CD14-positive monocyte (primary cell): ENCODE measurements at regions not wholly inside any gene's neighbourhood (a gene's known extent, or its start where the extent isn't known, plus 50 kb on each side); places are given as distances from the start of the nearest gene placed in this dataset.

Source experiments
- DNase-seq, 3 donors: peaks; one replicate each; pipeline ENCODE4 v3.0.0-alpha.2; 2011 to 2022
- H2AFZ ChIP-seq: 2 replicates; pipeline ENCODE4 v1.6.0; 2012; ENCODE audit warnings: mild to moderate bottlenecking, low read depth, low read length, inconsistent platforms; ENCODE audit not compliant: insufficient read depth, poor library complexity, severe bottlenecking
- H3K27ac ChIP-seq, 2 donors: 1 replicate in 1 of 2; 2 replicates in 1 of 2; pipeline ENCODE4 v1.5.1; 2012 to 2013; ENCODE audit warnings: low read length in 2 of 2, control low read depth in 1 of 2, inconsistent platforms in 1 of 2, low read depth in 1 of 2, mild to moderate bottlenecking in 1 of 2
- H3K27me3 ChIP-seq, 2 donors: one replicate each; pipeline versions ENCODE4 v1.6.0 to v1.6.1; 2011 to 2013; ENCODE audit warnings: low read length in 2 of 2; ENCODE audit not compliant: control insufficient read depth in 2 of 2, insufficient read depth in 2 of 2
- H3K36me3 ChIP-seq, 2 donors: replicated peaks in 1 of 2; 1 replicate in 1 of 2; 2 replicates in 1 of 2; pipeline versions ENCODE4 v1.5.1 to v1.6.1; 2012 to 2013; ENCODE audit warnings: low read length in 2 of 2, control low read depth in 1 of 2, inconsistent platforms in 1 of 2, mild to moderate bottlenecking in 1 of 2; ENCODE audit not compliant: insufficient read depth in 2 of 2, control insufficient read depth in 1 of 2
- H3K4me1 ChIP-seq, 2 donors: 1 replicate in 1 of 2; 2 replicates in 1 of 2; pipeline versions ENCODE4 v1.5.1 to v1.6.1; 2012 to 2013; ENCODE audit warnings: low read length in 2 of 2, control low read depth in 1 of 2, inconsistent platforms in 1 of 2, mild to moderate bottlenecking in 1 of 2, moderate library complexity in 1 of 2; ENCODE audit not compliant: insufficient read depth in 2 of 2, control insufficient read depth in 1 of 2
- H3K4me2 ChIP-seq: replicated peaks from 2 replicates; pipeline ENCODE3; 2012; ENCODE audit warnings: low read length, moderate library complexity, mild to moderate bottlenecking; ENCODE audit not compliant: poor library complexity, severe bottlenecking; ENCODE audit errors: extremely low read depth
- H3K4me3 ChIP-seq, 3 experiments: fragments of 200-600 bp in 1 of 3; sonication (generic) in 1 of 3; replicated peaks in 1 of 3; 1 replicate in 2 of 3; 2 replicates in 1 of 3; pipeline ENCODE4 v1.5.1; 2011 to 2013; ENCODE audit warnings: low read length in 3 of 3, mild to moderate bottlenecking in 3 of 3, control low read depth in 2 of 3, low read depth in 2 of 3, inconsistent platforms in 1 of 3, moderate library complexity in 1 of 3
- H3K79me2 ChIP-seq: 2 replicates; pipeline ENCODE4 v1.6.0; 2012; ENCODE audit warnings: mild to moderate bottlenecking, control low read depth, inconsistent platforms, low read length, moderate library complexity; ENCODE audit not compliant: insufficient read depth
- H3K9ac ChIP-seq: 2 replicates; pipeline ENCODE4 v1.6.0; 2017; ENCODE audit warnings: low read length, mild to moderate bottlenecking; ENCODE audit not compliant: insufficient read depth, poor library complexity, severe bottlenecking
- H3K9me3 ChIP-seq, 2 donors: replicated peaks in 1 of 2; 1 replicate in 1 of 2; 2 replicates in 1 of 2; pipeline versions ENCODE4 v1.5.1 to v1.6.1; 2012 to 2013; ENCODE audit warnings: low read length in 2 of 2, control low read depth in 1 of 2; ENCODE audit not compliant: control insufficient read depth in 1 of 2, insufficient read depth in 1 of 2
- H4K20me1 ChIP-seq: 2 replicates; pipeline ENCODE4 v1.6.0; 2012; ENCODE audit warnings: mild to moderate bottlenecking, low read length, control low read depth, moderate library complexity; ENCODE audit not compliant: insufficient read depth
- H3K27ac Mint-ChIP-seq, 7 donors: one replicate each; pipeline ENCODE4 v1.8.0; 2020; ENCODE audit warnings: mild to moderate bottlenecking in 7 of 7, mixed read lengths in 7 of 7, moderate library complexity in 6 of 7, inconsistent platforms in 2 of 7
- H3K27me3 Mint-ChIP-seq, 3 donors: one replicate each; pipeline ENCODE4 v1.8.0; 2021 to 2022; ENCODE audit warnings: low read depth in 3 of 3, mild to moderate bottlenecking in 3 of 3, mixed read lengths in 3 of 3, moderate library complexity in 3 of 3, inconsistent platforms in 1 of 3
- H3K36me3 Mint-ChIP-seq, 2 donors: one replicate each; pipeline ENCODE4 v1.8.0; 2020; ENCODE audit warnings: mixed read lengths in 2 of 2, inconsistent platforms in 1 of 2, mild to moderate bottlenecking in 1 of 2
- H3K4me1 Mint-ChIP-seq: one replicate; pipeline ENCODE4 v1.8.0; 2020; ENCODE audit warnings: mild to moderate bottlenecking, mixed read lengths
- H3K4me3 Mint-ChIP-seq, 2 donors: one replicate each; pipeline ENCODE4 v1.8.0; 2020; ENCODE audit warnings: mild to moderate bottlenecking in 2 of 2, mixed read lengths in 2 of 2, moderate library complexity in 1 of 2
- H3K9me3 Mint-ChIP-seq, 7 donors: one replicate each; pipeline ENCODE4 v1.8.0; 2020 to 2022; ENCODE audit warnings: mixed read lengths in 7 of 7, mild to moderate bottlenecking in 6 of 7, moderate library complexity in 6 of 7, inconsistent platforms in 2 of 7
- WGBS: methylation state at CpG from one replicate; pipeline ENCODE4 v1.1.5; 2013; ENCODE audit warnings: missing lambda C conversion rate; ENCODE audit not compliant: insufficient coverage; 5-methylcytosine and 5-hydroxymethylcytosine counted together
- intact Hi-C, 2 donors: fragments of 100-400 bp; cut with micrococcal nuclease; formaldehyde crosslinking; loops; one replicate each; pipeline versions ENCODE4 v1.15.0 to v1.15.1; 2023
- TF ChIP-seq, protein P1 (sequence below): fragments of 200-600 bp; IDR thresholded peaks from one replicate; pipeline ENCODE4 v1.8.0; 2022; ENCODE audit warnings: antibody characterized with exemption, mild to moderate bottlenecking

DNA sequence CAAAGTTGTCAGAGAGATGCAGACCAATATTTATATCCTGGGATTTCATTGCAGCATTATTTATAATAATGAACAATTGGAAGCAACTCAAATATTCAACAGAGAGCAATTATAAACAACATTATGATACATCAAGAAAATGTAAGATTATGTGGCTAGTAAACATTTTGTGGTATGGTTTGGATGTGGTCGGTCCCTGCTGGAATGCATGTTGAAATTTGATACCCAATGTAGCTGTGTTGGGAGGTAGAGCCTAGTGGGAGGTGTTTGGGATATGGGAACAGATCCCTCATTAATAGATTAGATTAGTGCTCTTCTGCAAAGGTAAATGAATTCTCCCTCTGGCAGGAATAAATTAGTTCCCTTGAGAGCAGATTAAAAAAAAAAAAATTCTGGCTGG lies 350.9 kb downstream of the ANKRD30A start:
- peaks cover 2 to 34% (median 25%) of the 10 kb centered on the region in 7 donors for H3K9me3 Mint-ChIP-seq
- TF ChIP-seq, protein P1, sequence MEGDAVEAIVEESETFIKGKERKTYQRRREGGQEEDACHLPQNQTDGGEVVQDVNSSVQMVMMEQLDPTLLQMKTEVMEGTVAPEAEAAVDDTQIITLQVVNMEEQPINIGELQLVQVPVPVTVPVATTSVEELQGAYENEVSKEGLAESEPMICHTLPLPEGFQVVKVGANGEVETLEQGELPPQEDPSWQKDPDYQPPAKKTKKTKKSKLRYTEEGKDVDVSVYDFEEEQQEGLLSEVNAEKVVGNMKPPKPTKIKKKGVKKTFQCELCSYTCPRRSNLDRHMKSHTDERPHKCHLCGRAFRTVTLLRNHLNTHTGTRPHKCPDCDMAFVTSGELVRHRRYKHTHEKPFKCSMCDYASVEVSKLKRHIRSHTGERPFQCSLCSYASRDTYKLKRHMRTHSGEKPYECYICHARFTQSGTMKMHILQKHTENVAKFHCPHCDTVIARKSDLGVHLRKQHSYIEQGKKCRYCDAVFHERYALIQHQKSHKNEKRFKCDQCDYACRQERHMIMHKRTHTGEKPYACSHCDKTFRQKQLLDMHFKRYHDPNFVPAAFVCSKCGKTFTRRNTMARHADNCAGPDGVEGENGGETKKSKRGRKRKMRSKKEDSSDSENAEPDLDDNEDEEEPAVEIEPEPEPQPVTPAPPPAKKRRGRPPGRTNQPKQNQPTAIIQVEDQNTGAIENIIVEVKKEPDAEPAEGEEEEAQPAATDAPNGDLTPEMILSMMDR, result no peak
- Histone ChIP-seq H3K36me3 (no peaks in the 10 kb centered on the region), H3K79me2 (no peaks in the 10 kb centered on the region), H3K27ac (no peak overlapping the region), H3K4me1 (no peaks in the 10 kb centered on the region), H3K4me2 (no peak overlapping the region), H3K4me3 (no peak overlapping the region), H3K9ac (no peak overlapping the region), H3K9me3 (peaks cover 25 to 59% of the 10 kb centered on the region in 2 donors), H2AFZ (no peak overlapping the region), H3K27me3 (no peaks in the 10 kb centered on the region), H4K20me1 (no peaks in the 10 kb centered on the region)
- H3K27me3 Mint-ChIP-seq, result peaks cover 0 to 1% (median 0%) of the 10 kb centered on the region in 3 donors
- H3K36me3 Mint-ChIP-seq, result no peaks in the 10 kb centered on the region
- no peak overlapping the region for H3K4me3 Mint-ChIP-seq
- no peak for DNase-seq
- no peak overlapping the region for H3K27ac Mint-ChIP-seq
- no peaks in the 10 kb centered on the region for H3K4me1 Mint-ChIP-seq
- WGBS, result no CpG with 5 or more reads among the region's 1 CpG
- intact Hi-C loops, result no loop called here

DNA sequence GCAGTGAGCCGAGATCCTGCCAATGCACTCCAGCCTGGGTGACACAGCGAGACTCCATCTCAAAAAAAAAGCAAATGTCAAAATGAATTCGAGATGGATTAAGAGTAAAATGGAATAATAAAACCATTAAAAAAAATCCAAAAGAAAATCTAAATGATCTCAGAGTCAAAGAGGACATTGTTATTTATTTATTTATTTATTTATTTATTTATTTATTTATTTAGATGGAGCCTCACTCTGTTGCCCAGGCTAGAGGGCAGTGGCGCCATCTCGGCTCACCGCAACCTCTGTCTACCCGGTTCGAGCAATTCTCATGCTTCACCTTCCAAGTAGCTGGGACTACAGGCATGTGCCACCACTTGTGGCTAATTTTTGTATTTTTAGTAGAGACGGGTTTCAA lies 349.2 kb downstream of the ANKRD30A start:
- no peaks in the 10 kb centered on the region for H3K79me2 ChIP-seq
- H3K27me3 ChIP-seq, result no peaks in the 10 kb centered on the region
- no peak overlapping the region for H2AFZ ChIP-seq
- TF ChIP-seq, protein P1, result no peak
- no peak for DNase-seq
- H3K4me3 ChIP-seq, result no peak overlapping the region
- intact Hi-C loops, result no loop called here
- no peaks in the 10 kb centered on the region for H3K4me1 ChIP-seq
- H4K20me1 ChIP-seq, result no peaks in the 10 kb centered on the region
- no peak overlapping the region for H3K27ac ChIP-seq
- H3K36me3 ChIP-seq, result no peaks in the 10 kb centered on the region
- WGBS, result 100% methylated on average over 1 of the region's 9 CpGs
- Mint-ChIP-seq H3K4me1 (no peaks in the 10 kb centered on the region), H3K27ac (no peak overlapping the region), H3K27me3 (no peaks in the 10 kb centered on the region), H3K9me3 (peaks cover 4 to 36% (median 22%) of the 10 kb centered on the region in 7 donors), H3K4me3 (no peak overlapping the region), H3K36me3 (no peaks in the 10 kb centered on the region)
- peaks cover 33 to 57% of the 10 kb centered on the region in 2 donors for H3K9me3 ChIP-seq
- H3K9ac ChIP-seq, result no peak overlapping the region
- H3K4me2 ChIP-seq, result no peak overlapping the region
